Medulla oblongata (tissue), 1 donor: ENCODE measurements at regions not wholly inside any gene's neighbourhood (a gene's known extent, or its start where the extent isn't known, plus 50 kb on each side); places are given as distances from the start of the nearest gene placed in this dataset.

ENCODE experiments used
- DNase-seq: peaks from one replicate; pipeline ENCODE4 v3.0.0-alpha.2; 2015; ENCODE audit errors: extremely low spot score

DNA sequence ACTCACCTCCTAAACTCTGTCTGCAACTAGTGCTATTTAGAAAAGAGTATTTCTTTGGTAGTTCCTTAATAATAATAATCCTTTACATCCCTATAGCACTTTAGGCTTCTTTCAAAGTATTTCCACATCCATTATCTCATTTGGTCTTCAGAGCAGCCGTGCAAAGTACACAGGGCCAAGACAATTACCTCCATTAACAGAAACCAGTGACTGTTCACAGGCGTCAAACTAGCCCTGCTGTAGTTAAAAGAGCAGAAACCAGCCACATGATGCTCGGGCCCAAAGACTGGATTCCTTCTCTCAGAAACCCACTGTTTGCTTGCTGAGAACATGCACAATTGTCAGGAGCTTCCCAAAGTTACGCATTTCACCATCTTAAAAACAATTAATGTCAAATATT lies 396.0 kb upstream of the DAB1 start:
- DNase-seq, result no peak

DNA sequence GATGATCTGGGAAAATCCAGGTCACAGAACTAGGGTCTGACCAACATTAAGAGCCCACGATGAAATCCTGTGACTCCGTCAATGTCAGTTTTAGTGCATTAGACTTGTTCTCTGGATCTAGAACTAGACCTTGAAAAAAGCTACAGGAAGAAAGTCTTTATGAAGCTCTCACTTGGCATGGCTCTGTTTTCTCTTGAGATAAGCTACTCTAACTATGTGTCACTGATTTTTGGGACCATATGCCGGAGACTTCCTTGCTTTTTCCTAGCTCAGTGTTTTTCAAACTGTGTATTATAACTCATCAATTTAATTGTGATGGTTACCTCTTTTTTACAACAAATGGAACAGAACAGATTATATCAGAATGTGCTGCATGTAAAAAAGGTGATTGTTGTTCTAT lies 379.7 kb upstream of the DAB1 start:
- no peak for DNase-seq

DNA sequence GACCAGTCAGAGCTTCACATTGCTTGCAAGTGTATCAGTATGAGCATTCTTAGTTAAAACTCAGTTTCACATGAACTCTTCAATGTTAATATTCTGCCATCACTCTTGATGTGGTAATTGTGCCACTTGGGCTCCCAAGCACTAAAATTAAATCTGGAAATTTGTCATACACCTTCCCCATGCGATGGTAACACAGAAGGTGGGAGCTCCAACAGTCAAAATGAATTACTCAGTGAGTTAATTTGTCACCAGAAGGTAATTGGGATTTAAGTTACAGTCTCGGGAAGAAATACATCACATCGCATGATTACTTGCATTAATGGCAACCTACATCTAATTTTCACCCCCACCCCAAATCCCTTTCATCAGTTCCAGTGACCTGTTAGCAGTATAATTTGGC lies 376.5 kb upstream of the DAB1 start:
- no peak for DNase-seq

DNA sequence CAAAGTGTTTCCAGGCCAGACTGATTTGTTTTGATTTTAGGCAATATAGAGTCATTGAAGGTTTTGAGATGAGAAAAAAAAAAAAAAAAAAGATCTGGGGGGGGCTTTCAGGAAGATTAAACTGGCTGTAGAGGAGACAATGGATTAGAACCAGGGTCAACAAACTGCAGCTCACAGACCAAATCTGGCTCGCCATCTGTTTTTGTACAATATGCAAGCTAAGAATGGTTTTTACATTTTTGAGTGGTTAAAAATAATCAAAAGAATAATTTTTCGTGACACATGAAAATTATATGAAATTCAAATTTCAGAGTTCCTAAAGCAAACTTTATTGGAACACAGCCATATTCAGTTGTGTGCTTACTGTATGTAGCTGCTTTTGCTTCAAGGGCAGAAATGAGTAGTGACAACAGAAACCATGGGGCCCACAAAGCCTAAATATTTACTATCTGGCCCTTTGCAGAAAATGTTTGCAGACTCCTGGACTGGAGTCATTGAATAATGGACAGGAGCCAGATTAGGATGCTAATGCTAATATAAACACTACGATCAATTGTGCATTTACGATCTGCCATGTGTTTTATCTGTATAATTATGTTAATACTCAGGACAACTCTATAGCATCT lies 375.7 kb upstream of the DAB1 start:
- no peak for DNase-seq

DNA sequence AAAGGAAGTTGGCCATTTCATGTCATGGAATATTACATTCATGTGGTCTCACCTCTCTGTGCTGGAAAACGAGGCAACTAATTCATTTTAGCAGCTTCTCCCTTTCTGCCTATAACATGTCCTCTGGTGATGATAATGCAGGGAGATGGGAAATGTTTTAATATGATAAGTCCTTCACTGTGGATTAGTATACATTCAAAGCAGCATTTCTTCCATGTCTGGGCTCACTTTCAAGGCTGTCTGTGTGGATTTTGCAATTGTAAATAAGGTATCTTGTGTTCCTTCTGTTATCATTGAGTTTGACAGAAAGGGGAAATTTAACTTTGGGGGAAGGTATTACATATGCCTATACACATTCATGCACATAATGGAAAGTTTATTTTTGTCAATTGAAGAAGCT lies 374.7 kb upstream of the DAB1 start:
- no peak for DNase-seq

DNA sequence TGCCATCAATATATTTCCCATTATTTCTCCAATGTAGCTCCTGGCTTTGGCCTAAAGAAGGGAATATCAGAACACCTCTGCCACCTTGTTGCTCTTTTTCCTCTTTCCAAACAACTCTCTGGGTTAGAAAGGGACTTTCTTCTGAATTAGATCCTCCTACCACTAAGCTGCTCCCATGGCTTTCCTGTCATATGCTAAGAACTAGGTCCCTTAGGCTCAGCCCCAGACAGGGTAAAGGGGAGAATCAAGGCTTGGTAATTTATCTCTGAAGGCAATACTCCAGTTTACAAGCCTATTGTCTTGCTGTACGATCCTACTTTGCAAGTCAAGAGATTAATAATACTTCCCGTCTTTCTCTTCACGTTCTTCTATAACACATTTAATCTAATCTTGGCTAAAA lies 373.2 kb upstream of the DAB1 start:
- DNase-seq, result no peak

DNA sequence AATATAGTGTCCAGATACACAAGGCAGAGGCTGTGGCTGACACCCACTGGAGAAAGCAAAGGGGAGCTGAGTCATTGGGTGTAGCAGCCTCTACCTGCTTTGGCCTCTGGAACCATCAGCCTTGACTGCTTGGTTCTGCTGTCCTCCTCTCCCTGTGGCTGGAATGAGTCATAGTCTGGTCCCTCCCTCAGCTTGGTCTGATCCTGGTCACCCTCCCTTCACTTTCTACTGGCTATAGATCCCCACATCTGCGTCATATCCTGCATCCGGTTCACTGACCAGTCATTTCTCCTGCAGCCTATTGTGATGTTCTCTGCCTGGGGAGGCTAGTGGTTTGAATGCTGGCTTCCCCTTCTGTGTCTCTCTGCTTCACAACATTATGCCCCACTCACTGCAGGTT lies 372.8 kb upstream of the DAB1 start:
- no peak for DNase-seq

DNA sequence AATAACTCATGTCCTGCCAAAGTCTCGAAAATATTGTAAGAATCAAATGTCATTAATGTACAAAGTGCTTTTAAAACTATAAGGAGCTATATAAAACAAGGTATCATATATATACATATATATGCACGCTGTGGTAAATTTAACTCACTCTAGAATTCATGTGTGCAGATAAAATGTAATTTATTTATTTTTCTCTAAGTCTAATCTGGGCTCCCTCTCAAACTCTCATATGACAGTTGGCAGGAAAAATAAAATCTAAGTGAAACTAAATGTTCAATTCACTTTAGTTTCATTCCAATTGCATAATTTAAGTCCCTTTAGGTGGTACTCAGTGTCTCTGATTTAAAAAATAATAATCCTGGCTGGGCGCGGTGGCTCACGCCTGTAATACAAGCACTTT lies 372.0 kb upstream of the DAB1 start:
- no peak for DNase-seq

DNA sequence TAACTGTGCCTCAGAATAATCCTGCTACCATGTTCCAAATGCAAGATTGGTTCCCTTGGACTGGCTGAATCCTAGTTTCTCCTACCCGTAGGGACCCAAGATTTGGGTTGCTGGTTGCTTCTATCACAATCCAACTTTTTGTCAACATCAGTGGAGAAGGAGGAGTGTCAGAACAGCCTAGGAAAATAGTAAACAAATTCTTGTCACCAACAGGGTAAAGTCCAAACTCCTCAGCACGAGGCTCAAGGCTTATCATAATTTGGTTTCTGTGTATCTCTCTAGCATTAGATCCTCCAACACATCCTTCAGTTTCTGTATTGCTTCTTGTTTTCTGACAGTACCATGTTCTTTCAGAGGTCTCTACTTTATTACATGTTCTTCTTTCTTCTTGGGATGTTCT lies 370.2 kb upstream of the DAB1 start:
- DNase-seq, result no peak

DNA sequence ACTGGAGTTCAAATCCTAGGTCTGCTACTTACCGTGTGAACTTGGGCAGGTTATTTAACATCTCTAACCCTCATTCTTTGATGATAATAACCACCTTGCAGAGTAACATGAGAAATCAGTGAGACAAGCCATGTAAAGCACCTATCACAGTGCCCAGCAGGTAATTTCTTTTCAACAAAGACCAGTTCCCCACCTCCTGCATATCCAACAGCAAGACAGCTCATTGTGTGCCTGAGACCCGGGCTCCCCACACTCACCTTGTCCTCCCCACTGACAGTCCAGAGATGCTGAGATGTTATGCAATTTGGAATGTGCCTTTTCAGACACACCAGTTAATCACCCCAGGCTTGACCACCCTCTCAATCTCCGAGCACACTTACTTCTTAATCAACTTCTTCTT lies 367.6 kb upstream of the DAB1 start:
- DNase-seq, result no peak

DNA sequence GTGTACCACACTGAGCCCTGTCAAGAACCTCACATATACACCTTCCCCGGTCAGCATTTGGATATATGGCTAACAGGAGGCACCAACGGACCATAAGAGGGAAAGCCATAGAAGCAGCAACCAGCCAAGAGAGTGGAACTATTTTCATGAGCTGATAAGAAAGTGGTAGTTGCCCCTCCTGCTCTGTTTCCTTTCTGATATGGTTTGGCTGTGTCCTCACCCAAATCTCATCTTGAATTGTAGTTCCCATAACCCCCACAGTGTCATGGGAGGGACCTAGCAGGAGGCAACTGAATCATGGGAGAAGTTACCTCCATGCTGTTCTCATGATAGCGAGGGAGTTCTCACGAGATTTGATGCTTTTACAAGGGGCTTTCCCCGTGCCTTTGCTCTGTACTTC lies 366.1 kb upstream of the DAB1 start:
- DNase-seq, result no peak

DNA sequence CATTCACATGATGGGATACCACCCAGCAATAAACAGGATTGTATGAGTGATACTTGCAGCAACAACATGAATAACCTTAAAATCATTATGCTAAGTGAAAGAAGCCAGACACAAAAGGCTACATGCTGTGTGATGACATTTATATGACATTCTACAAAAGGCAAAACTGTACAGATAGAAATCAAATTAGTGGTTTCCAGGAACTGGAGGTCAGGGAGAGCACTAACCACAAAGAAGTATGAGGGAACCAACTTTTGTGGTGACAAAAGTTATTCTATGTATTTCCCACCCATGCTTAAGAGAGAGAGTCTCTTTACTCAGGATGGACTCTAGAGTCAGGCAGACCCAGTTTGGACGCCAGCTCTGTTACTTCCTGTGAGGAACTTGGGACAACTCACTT lies 364.5 kb upstream of the DAB1 start:
- no peak for DNase-seq

DNA sequence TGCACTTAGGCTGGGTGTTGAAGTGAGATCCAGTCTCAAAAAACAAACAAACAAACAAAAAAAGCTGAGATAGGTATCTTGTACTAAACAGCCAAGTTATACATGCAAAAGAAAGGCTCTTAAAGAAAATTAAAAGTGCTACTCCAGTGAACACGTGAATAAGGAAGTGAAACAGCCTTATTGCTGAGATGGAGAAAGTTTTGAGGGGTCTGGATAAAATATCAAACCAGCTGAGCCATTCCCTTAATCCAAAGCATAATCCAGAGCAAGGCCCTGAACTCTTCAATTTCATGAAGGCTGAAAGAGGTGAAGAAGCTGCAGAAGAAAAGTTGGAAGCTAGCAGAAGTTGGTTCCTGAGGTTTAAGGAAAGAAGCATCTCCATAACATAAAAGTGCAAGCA lies 360.5 kb upstream of the DAB1 start:
- no peak for DNase-seq

DNA sequence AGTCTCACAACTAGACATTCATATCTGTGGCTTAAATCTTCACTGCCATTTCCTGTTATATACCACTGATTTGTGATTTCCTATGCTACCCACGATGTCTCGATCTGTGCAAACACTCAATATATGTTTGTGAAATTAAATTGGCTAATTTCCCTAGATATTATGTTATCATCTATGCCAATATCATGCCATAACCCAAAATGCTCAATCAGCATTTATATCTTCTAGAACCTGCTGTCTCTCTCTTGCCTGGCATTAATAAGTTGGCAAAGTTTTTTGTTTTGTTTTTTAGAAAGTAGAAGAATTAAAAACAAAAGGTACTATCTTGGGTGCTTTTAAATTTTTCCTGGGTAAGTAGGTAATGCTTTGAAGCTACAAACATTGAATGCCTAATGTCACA lies 358.5 kb upstream of the DAB1 start:
- no peak for DNase-seq

DNA sequence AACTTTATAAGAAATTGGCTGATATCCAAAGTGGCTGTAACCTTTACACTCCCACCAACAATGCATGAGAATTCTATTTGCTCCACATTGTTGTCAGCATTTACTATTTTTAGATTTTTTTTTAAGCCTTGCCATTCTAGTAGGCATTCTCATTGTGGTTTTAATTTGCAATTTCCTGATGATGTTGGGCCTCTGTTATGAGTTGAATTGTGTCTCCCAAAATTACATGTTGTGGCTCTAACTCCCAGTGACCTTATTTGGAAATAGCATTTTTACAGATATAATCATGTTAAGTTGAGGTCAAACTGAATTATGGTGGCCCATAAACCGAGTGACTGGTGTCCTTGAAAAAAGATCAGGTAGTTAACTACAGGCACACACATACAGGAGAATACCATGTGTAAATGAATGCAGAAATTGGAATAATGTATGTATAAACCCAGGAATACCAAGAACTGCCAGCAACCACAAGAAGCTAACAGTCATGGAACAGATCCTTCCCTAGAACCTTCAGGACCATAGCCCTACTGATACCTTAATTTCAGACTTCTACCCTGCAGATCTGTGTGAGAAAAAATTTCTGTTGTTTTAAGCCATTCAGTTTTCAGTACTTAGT lies 348.8 kb upstream of the DAB1 start:
- no peak for DNase-seq

DNA sequence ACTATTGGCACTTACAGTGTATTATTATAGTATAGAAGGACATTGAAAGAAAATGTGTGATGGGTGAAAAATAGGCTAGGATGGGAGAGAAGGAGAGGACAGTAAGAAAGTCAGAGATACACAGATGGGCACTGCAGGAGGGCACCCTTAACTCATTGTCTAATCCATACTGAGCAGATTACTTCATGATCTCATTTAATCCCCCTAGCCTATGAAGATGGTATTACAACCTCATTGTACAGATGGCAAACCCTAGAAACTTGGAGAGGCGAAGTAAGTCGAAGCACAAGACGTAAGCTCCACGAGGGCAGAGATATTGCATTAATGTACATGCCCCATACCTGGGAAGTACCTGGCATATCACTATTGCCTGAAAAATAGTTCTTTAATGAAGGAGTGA lies 346.9 kb upstream of the DAB1 start:
- DNase-seq, result no peak

DNA sequence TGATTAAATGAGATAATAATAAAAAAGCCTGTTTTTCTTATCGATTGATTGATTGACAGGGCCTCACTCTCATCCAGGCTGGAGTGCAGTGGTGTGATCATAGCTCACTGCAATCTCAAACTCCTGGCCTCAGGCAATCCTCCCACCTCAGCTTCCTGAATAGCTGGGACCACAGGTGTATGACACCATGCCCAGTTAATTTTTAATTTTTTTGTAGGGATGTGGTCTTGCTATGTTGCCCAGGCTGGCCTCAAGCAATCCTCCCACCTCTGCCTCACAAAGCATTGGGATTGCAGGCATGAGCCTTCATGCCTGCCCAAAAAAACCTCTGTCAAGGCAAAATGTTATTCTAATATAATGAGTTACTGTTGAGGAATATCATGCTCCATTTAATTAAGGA lies 346.4 kb upstream of the DAB1 start:
- DNase-seq, result no peak

DNA sequence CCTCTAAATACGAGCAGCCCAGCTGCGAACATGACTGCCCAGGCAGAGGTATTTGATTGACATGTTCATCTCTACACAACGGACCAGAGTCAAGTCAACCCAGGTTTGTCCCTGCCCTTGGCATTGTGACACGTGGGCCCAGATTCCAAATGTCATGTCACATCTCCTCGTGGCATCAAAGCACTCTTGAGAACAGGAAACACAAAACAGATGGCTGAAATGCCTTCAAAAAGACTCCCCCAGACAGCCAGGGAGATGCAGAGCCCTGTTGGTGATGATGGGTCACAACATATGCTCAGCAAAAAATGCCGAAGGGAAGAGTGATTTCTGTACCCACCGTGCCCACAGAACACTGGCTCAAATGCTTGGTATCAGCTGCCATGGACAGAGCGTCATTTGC lies 337.8 kb upstream of the DAB1 start:
- DNase-seq, result no peak

DNA sequence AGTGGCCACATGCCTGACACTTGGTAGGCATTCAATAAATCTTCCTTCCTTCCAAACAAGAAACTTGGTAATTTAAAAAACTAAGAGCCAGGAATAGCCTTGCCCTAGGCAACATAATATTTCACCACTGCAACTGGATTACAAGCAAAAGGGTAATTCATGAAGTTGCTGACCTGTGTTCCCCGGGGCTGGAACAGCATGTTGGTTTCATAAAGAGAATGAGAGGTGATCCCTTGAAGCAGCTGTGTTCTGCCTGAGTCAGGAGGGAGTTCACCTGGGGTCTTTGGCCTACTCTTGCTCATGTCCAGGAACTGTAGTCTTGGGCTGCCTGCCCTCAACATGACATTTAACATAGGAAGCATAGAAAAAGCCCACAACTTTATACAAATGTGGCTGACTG lies 329.0 kb upstream of the DAB1 start:
- DNase-seq, result no peak

DNA sequence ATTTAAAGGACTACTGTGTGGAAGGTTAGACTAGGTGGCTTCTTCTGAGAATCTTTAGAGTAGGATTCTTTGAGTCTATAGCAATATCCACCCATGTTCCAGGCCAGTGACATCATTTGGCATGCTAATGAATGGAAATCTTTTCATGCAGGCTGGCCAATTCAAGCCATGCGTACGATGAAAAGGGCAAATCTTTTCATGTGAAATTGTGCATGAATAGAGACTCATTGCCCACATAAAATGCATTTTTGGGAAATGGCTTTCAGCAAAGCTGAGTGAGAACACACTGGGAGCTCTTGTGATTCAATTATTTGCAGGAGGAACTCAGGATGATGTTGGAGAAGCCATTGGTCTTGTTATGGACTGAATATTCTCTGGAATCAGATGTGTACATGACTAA lies 324.9 kb upstream of the DAB1 start:
- DNase-seq, result peak; percentile 22

DNA sequence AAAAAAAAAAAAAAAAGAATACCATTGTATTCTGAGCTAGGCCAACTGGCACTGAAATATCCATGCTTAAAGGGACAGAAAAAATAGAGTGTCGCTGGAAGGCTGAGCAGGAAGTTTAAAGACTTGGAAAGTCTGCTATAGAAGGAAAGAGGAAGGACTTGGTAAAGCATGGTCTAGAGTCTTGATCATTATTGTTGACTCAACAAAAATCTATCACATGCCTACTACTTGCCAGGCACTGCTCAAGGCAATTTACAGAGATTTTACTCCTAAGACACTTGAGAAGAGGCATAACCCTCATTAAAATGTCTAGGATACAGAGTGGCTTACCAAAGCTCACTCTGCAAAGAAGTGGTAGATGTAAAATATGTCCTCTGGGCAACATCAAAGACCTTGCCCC lies 324.0 kb upstream of the DAB1 start:
- peak; percentile 9 for DNase-seq

DNA sequence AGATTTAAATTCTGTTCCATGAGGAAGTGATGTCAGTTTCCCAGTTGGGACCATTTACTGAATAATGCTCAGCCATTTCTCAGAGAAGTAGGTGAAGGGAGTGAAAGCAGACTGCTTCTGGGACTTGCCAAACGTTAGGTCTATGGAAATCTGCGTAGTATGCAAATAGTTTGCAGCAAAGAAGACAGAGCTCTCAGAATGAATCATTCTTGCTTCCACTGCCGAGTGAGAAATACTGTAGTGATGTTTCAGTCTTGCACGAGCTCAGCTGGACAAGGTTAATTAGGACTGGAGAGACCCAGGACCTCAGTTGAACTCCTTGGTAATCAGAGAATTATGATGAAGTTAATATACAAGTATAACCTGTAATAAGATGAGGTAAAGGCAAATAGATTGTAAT lies 317.7 kb upstream of the DAB1 start:
- DNase-seq, result no peak

DNA sequence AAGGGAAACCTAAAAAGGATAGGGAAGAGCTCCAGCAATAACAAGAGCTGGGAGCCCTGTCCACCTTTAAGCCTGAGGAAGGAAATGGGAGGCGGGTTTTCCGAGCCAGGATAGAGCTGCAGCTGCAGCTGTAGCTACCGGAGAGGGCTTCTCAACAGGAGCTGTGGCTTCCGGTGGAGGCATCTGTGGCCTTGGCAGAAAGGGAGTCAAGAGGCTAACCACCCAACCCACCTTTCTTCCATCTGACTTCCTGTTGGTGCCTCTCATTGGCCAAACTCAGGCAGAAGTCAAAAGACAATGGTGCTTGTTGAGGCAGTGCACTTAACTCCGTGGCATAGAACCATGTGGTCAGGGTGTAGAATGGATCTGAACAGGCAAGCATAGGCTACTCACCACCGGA lies 313.1 kb upstream of the DAB1 start:
- no peak for DNase-seq

DNA sequence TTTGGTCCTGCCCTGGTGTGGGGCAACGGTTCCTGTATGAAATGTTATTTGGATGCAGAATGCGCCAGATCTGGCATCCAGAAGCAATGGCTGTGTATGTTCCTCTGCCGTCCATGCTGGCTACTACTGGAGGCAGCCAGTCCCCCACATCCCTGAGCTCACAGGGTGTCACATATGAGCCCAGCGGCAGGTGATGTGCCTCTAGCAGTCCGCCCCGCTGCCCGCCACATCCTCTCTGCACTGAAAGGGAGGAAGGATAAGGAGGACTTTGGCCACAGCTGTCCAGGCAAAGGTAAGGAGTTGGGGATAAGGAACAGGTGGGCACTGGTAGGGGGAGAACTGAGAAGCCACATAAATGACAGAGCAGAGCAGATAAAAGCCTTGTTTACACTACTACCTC lies 305.3 kb upstream of the DAB1 start:
- DNase-seq, result no peak
